ENCODE measurements at regions not wholly inside any gene's neighbourhood (a gene's known extent, or its start where the extent isn't known, plus 50 kb on each side); places are given as distances from the start of the nearest gene placed in this dataset.

- TF ChIP-seq JUND (IDR thresholded peaks at IDR 0.05; ENCODE audit: low read depth, low read length) (no peak), YY1 (IDR thresholded peaks at IDR 0.05; ENCODE audit: low read depth, low read length) (no peak), GABPA (IDR thresholded peaks at IDR 0.05; ENCODE audit: low read depth) (no peak), ZBED1 (IDR thresholded peaks at IDR 0.05; ENCODE audit: borderline replicate concordance) (no peak), CTCF (IDR thresholded peaks at IDR 0.05 in 2 of 3, conservative IDR thresholded peaks at IDR 0.05 in 1 of 3; ENCODE audit: control insufficient read depth in 2 of 3, extremely low read depth in 1 of 3, insufficient read depth in 1 of 3, low read depth in 3 of 3, low read length in 3 of 3) (no peak), POLR2A (IDR thresholded peaks at IDR 0.05; ENCODE audit: low read depth, low read length) (no peak), DPF2 (IDR thresholded peaks at IDR 0.05) (no peak), HCFC1 (IDR thresholded peaks at IDR 0.05; ENCODE audit: low read length) (no peak)
- TF ChIP-seq, protein P1, sequence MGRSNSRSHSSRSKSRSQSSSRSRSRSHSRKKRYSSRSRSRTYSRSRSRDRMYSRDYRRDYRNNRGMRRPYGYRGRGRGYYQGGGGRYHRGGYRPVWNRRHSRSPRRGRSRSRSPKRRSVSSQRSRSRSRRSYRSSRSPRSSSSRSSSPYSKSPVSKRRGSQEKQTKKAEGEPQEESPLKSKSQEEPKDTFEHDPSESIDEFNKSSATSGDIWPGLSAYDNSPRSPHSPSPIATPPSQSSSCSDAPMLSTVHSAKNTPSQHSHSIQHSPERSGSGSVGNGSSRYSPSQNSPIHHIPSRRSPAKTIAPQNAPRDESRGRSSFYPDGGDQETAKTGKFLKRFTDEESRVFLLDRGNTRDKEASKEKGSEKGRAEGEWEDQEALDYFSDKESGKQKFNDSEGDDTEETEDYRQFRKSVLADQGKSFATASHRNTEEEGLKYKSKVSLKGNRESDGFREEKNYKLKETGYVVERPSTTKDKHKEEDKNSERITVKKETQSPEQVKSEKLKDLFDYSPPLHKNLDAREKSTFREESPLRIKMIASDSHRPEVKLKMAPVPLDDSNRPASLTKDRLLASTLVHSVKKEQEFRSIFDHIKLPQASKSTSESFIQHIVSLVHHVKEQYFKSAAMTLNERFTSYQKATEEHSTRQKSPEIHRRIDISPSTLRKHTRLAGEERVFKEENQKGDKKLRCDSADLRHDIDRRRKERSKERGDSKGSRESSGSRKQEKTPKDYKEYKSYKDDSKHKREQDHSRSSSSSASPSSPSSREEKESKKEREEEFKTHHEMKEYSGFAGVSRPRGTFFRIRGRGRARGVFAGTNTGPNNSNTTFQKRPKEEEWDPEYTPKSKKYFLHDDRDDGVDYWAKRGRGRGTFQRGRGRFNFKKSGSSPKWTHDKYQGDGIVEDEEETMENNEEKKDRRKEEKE (IDR thresholded peaks at IDR 0.05) = no peak
These were observed 104.4 kb upstream of the MPDZ start for GRCh38 chr9:13383855-13384254.
